ENCODE measurements at regions not wholly inside any gene's neighbourhood (a gene's known extent, or its start where the extent isn't known, plus 50 kb on each side); places are given as distances from the start of the nearest gene placed in this dataset.
"Not testable (repeated sequence)": the region's sequence is repeated elsewhere in the genome, so short reads cannot be mapped to it uniquely, and the experiment has no call there.

GRCh38 chr2:39845460-39846146 is 66.5 kb upstream of the THUMPD2 start:
- ChIA-PET POLR2A (no interaction called here), CTCF (interaction anchor here (2.0 kb wide), 1 partner anchor 8 kb away, joined by 10 read pairs; no protein-coding TSS in a partner anchor)
- no peak overlapping the region for H3K27ac Mint-ChIP-seq
- no peaks in the 10 kb centered on the region for H3K9me3 Mint-ChIP-seq
- H3K4me1 Mint-ChIP-seq = no peaks in the 10 kb centered on the region
- DNase-seq = no peak
- H3K36me3 Mint-ChIP-seq (ENCODE audit: low read depth) = no peaks in the 10 kb centered on the region
- H3K27me3 Mint-ChIP-seq = peaks cover 6% of the 10 kb centered on the region
- no peak overlapping the region for H3K4me3 Mint-ChIP-seq

- ChIA-PET POLR2A (no interaction called here), CTCF (no interaction called here)
- Mint-ChIP-seq H3K4me3 (no peak overlapping the region), H3K4me1 (no peaks in the 10 kb centered on the region), H3K27me3 (peaks cover 16% of the 10 kb centered on the region), H3K27ac (no peak overlapping the region), H3K9me3 (no peaks in the 10 kb centered on the region), H3K36me3 (ENCODE audit: low read depth) (no peaks in the 10 kb centered on the region)
- no peak for DNase-seq
These were observed 60.3 kb upstream of the THUMPD2 start for GRCh38 chr2:39839261-39839848.

- no peaks in the 10 kb centered on the region for H3K36me3 Mint-ChIP-seq (ENCODE audit: low read depth)
- H3K27ac Mint-ChIP-seq = no peak overlapping the region
- H3K4me3 Mint-ChIP-seq = no peak overlapping the region
- DNase-seq = no peak
- no peaks in the 10 kb centered on the region for H3K9me3 Mint-ChIP-seq
- POLR2A ChIA-PET = no interaction called here
- CTCF ChIA-PET = interaction anchor here (1.5 to 1.9 kb wide), 2 partner anchors 8 to 11 kb away, joined by 5 to 10 read pairs; no protein-coding TSS in a partner anchor
- H3K27me3 Mint-ChIP-seq = peaks cover 16% of the 10 kb centered on the region
- H3K4me1 Mint-ChIP-seq = no peaks in the 10 kb centered on the region
These were observed 59.5 kb upstream of the THUMPD2 start for GRCh38 chr2:39838589-39838988.

- ChIA-PET CTCF (interaction anchor here (0.9 to 1.9 kb wide), 5 partner anchors 9 to 717 kb away, joined by 4 to 10 read pairs (median 5); no protein-coding TSS in a partner anchor), POLR2A (no interaction called here)
- H3K36me3 Mint-ChIP-seq (ENCODE audit: low read depth) = no peaks in the 10 kb centered on the region
- DNase-seq = no peak
- H3K9me3 Mint-ChIP-seq = no peaks in the 10 kb centered on the region
- no peaks in the 10 kb centered on the region for H3K4me1 Mint-ChIP-seq
- peaks cover 18% of the 10 kb centered on the region for H3K27me3 Mint-ChIP-seq
- H3K27ac Mint-ChIP-seq = no peak overlapping the region
- no peak overlapping the region for H3K4me3 Mint-ChIP-seq
These were observed 58.9 kb upstream of the THUMPD2 start for GRCh38 chr2:39837856-39838453.

DNA sequence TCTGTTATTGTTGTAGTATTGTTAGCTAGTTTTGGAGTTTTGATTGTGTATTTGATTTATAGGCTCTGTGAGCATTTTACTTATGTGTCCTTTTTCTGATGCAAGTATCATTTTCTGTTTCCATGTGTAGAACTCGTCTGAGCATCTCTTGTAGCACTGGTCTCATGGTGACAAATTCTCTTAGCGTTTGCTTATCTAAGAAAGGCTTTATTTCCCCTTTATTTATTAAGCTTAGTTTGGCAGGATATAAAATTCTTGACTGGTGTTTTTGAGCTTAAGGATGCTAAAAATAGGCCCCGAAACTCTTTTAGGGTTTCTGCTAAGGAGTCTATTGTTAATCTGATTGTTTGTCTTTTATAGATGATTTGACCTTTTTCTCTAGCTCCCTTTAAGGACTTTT is 57.6 kb upstream of the THUMPD2 start:
- DNase-seq = no peak
- Mint-ChIP-seq H3K9me3 (no peaks in the 10 kb centered on the region), H3K36me3 (ENCODE audit: low read depth) (no peaks in the 10 kb centered on the region), H3K27me3 (peaks cover 20% of the 10 kb centered on the region), H3K27ac (no peak overlapping the region), H3K4me3 (no peak overlapping the region), H3K4me1 (no peaks in the 10 kb centered on the region)
- POLR2A ChIA-PET = no interaction called here
- CTCF ChIA-PET = interaction anchor here (0.6 to 1.9 kb wide), 3 partner anchors 10 to 1576 kb away, joined by 3 to 10 read pairs (median 4); no protein-coding TSS in a partner anchor

GRCh38 chr2:39834426-39834825 is 55.4 kb upstream of the THUMPD2 start:
- no peaks in the 10 kb centered on the region for H3K9me3 Mint-ChIP-seq
- H3K27me3 Mint-ChIP-seq = peaks cover 22% of the 10 kb centered on the region
- POLR2A ChIA-PET = no interaction called here
- no peak for DNase-seq
- no peaks in the 10 kb centered on the region for H3K4me1 Mint-ChIP-seq
- CTCF ChIA-PET = no interaction called here
- no peak overlapping the region for H3K4me3 Mint-ChIP-seq
- H3K27ac Mint-ChIP-seq = no peak overlapping the region
- no peaks in the 10 kb centered on the region for H3K36me3 Mint-ChIP-seq (ENCODE audit: low read depth)

- H3K36me3 Mint-ChIP-seq (ENCODE audit: low read depth); H3K4me3 Mint-ChIP-seq; POLR2A ChIA-PET; H3K4me1 Mint-ChIP-seq; H3K27ac Mint-ChIP-seq; CTCF ChIA-PET; DNase-seq; H3K9me3 Mint-ChIP-seq: not testable (repeated sequence)
- peaks cover 27% of the 10 kb centered on the region for H3K27me3 Mint-ChIP-seq
These were observed 51.6 kb upstream of the THUMPD2 start for GRCh38 chr2:39830610-39831009.

All from activated CD4-positive, alpha-beta memory T cell treated with anti-CD3 and anti-CD28 coated beads, Interleukin-2, amount 10 ng/mL, durations not matched to agents 7 days and 5 days (primary cell).